ENCODE measurements at regions not wholly inside any gene's neighbourhood (a gene's known extent, or its start where the extent isn't known, plus 50 kb on each side); places are given as distances from the start of the nearest gene placed in this dataset.

DNA sequence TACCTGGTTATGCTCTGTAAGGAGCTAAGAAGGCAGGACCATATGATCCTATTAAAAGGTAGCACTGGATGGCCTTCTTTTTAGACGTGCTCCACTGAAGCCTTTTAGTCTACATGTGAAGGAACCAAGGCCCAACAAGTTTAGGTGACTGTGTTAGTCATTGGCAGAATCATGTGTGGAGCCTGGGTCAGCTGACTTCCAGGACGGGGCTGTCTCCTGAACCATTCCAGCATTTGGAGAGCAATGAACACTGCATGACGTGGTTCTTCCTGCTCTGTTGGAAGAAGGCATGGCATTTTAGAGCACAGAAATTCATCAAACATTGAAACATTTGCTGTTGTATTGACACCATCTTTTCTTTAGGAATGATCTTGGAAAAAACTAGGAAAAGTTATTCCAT, 87.8 kb upstream of the TIAM2 start:
- DNase-seq (ENCODE audit: low spot score in 2 of 2) (no peak), ATAC-seq (replicated peaks; ENCODE audit: extremely low read depth, poor library complexity, severe bottlenecking) (no peak)
- Mint-ChIP-seq H3K27me3 (no peaks in the 10 kb centered on the region), H3K9me3 (no peaks in the 10 kb centered on the region), H3K36me3 (ENCODE audit: insufficient read depth) (no peaks in the 10 kb centered on the region), H3K27ac (ENCODE audit: low read depth) (no peak overlapping the region), H3K4me1 (peaks cover under 1% of the 10 kb centered on the region), H3K4me3 (no peak overlapping the region)

DNA sequence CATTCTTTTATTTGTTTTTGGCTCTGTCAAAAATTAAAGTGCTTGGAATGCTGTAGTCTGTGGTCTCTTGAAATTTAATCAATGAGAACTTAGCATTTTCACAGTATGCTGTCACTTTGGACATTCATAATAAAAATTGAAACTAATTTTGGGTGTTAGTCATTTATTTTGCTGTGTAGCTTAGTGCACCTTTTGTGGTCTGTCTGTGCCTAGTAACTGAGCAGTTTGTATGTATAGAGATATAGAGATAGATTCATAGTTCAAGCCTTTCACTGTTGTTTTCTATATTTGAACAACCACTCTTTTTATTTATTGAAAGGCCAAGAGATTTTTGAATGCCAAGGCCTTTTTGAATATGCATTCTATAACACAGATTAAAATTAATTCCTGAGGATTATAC, 86.4 kb upstream of the TIAM2 start:
- no peaks in the 10 kb centered on the region for H3K9me3 Mint-ChIP-seq
- no peak for ATAC-seq (replicated peaks; ENCODE audit: extremely low read depth, poor library complexity, severe bottlenecking)
- H3K27ac Mint-ChIP-seq (ENCODE audit: low read depth) = no peak overlapping the region
- no peaks in the 10 kb centered on the region for H3K4me1 Mint-ChIP-seq
- H3K4me3 Mint-ChIP-seq = no peak overlapping the region
- no peaks in the 10 kb centered on the region for H3K27me3 Mint-ChIP-seq
- DNase-seq (ENCODE audit: low spot score in 2 of 2) = no peak
- H3K36me3 Mint-ChIP-seq (ENCODE audit: insufficient read depth) = no peaks in the 10 kb centered on the region

- Mint-ChIP-seq H3K4me3 (no peak overlapping the region), H3K36me3 (ENCODE audit: insufficient read depth) (no peaks in the 10 kb centered on the region), H3K27me3 (no peaks in the 10 kb centered on the region), H3K9me3 (no peaks in the 10 kb centered on the region), H3K27ac (ENCODE audit: low read depth) (no peak overlapping the region), H3K4me1 (no peaks in the 10 kb centered on the region)
- DNase-seq (ENCODE audit: low spot score in 2 of 2) (no peak), ATAC-seq (replicated peaks; ENCODE audit: extremely low read depth, poor library complexity, severe bottlenecking) (no peak)
Measured at GRCh38 chr6:154909311-154909710, 85.8 kb upstream of the TIAM2 start.

- H3K36me3 Mint-ChIP-seq (ENCODE audit: insufficient read depth) = no peaks in the 10 kb centered on the region
- no peaks in the 10 kb centered on the region for H3K9me3 Mint-ChIP-seq
- no peak for ATAC-seq (replicated peaks; ENCODE audit: extremely low read depth, poor library complexity, severe bottlenecking)
- no peaks in the 10 kb centered on the region for H3K4me1 Mint-ChIP-seq
- no peak for DNase-seq (ENCODE audit: low spot score in 2 of 2)
- no peak overlapping the region for H3K4me3 Mint-ChIP-seq
- no peak overlapping the region for H3K27ac Mint-ChIP-seq (ENCODE audit: low read depth)
- no peaks in the 10 kb centered on the region for H3K27me3 Mint-ChIP-seq
Measured at GRCh38 chr6:154909821-154910220, 85.3 kb upstream of the TIAM2 start.

GRCh38 chr6:154914288-154914687, 80.8 kb upstream of the TIAM2 start:
- Mint-ChIP-seq H3K4me3 (no peak overlapping the region), H3K9me3 (no peaks in the 10 kb centered on the region), H3K4me1 (no peaks in the 10 kb centered on the region), H3K27me3 (no peaks in the 10 kb centered on the region), H3K27ac (ENCODE audit: low read depth) (no peak overlapping the region), H3K36me3 (ENCODE audit: insufficient read depth) (no peaks in the 10 kb centered on the region)
- DNase-seq (ENCODE audit: low spot score in 2 of 2) (no peak), ATAC-seq (replicated peaks; ENCODE audit: extremely low read depth, poor library complexity, severe bottlenecking) (no peak)

DNA sequence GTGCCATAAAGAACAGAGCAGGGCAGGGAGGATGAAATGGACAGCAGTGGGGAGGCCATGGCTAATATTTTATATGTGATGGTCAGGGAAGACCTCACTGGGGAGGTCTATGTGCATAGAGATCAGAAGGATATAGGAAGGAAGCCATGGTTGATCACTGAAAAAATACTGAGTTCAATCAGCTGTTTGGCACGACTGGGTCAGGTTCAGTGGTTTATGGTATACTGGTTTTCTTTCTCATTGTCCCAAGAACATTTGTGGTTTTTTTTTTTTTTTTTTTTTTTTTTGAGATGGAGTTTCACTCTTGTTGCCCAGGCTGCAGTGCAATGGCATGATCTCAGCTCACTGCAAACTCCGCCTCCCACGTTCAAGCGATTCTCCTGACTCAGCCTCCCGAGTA, 78.3 kb upstream of the TIAM2 start:
- Mint-ChIP-seq H3K27me3 (no peaks in the 10 kb centered on the region), H3K9me3 (no peaks in the 10 kb centered on the region), H3K27ac (ENCODE audit: low read depth) (peak overlapping the region; percentile 6), H3K36me3 (ENCODE audit: insufficient read depth) (no peaks in the 10 kb centered on the region), H3K4me1 (no peaks in the 10 kb centered on the region), H3K4me3 (no peak overlapping the region)
- no peak for ATAC-seq (replicated peaks; ENCODE audit: extremely low read depth, poor library complexity, severe bottlenecking)
- DNase-seq (ENCODE audit: low spot score in 2 of 2) = no peak

DNA sequence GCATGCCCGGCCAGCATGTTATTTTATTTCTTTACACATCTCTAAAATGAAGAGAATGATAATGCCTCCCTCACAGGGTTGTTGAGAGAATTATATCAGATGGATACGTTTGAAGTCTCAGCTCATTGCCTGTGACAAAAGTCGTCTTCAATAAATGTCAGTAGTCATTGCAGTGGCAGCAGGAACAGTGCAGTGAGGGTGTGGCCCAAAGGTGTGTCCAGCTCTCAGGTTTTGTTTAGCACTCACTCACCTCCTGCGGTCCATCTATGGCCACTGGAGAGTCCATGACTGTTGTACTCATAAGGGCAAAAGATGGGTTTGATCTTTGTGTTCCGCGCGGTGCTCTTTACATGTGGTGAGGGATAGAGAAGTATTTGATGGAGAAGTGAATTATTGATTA, 77.2 kb upstream of the TIAM2 start:
- Mint-ChIP-seq H3K27me3 (no peaks in the 10 kb centered on the region), H3K36me3 (ENCODE audit: insufficient read depth) (peaks cover under 1% of the 10 kb centered on the region), H3K9me3 (no peaks in the 10 kb centered on the region), H3K4me1 (no peaks in the 10 kb centered on the region), H3K27ac (ENCODE audit: low read depth) (no peak overlapping the region), H3K4me3 (no peak overlapping the region)
- no peak for ATAC-seq (replicated peaks; ENCODE audit: extremely low read depth, poor library complexity, severe bottlenecking)
- DNase-seq (ENCODE audit: low spot score in 2 of 2) = no peak

DNA sequence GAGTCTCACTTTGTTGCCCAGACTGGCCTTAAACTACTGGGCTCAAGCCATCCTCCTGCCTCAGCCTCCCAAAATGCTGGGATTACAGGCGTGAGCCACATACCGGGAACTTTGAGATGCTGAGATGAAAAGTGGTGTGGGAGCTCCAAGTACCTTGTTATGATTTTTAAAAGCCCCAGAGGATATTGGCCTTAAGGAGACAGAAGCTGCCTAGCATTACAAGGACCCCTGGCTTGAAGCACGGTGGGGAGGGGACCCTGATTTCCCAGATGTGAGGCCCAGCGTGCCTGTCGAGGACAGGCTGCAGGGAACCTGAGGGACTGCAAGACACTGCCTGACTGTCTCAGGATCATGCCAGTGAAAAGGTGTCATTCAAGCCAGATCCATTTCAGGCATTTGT, 75.3 kb upstream of the TIAM2 start:
- no peaks in the 10 kb centered on the region for H3K4me1 Mint-ChIP-seq
- no peak overlapping the region for H3K4me3 Mint-ChIP-seq
- H3K36me3 Mint-ChIP-seq (ENCODE audit: insufficient read depth) = peaks cover 2% of the 10 kb centered on the region
- ATAC-seq (replicated peaks; ENCODE audit: extremely low read depth, poor library complexity, severe bottlenecking) (no peak), DNase-seq (ENCODE audit: low spot score in 2 of 2) (no peak)
- H3K27ac Mint-ChIP-seq (ENCODE audit: low read depth) = no peak overlapping the region
- H3K27me3 Mint-ChIP-seq = no peaks in the 10 kb centered on the region
- no peaks in the 10 kb centered on the region for H3K9me3 Mint-ChIP-seq

DNA sequence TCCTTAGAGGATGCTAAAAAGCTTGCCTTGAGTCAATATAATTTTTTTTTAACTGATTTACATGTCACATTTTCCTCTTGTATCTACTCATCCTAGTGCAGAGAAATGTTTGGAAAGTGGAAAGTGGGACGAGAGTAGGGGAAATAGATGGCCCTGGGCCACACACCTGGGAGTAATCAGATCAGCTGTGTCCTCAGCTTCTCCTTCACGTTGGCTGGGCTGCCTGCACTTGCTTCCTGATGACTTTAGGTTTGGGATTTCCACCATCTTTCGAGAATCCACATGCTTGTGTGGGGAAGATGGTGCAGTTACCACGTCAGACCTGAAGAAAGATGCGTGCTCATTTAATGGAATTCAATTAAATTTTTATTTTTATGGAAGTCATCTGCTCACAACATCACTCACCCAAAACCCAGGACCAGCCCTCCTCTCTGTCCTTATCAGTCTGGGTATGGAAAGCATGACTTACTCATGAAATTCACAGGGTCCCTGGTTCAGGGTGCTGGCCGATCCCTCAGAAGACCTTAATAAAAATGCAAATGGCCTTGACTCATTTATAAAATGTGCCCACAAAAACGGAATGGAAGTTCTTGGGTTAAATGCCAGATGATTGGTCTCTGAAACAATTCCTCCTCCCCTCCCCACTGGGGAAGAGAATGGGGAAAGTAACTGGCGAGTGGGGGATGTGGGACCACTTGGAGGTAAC, 74.5 kb upstream of the TIAM2 start:
- no peak overlapping the region for H3K4me3 Mint-ChIP-seq
- no peak for DNase-seq (ENCODE audit: low spot score in 2 of 2)
- H3K36me3 Mint-ChIP-seq (ENCODE audit: insufficient read depth) = peaks cover 2% of the 10 kb centered on the region
- H3K27ac Mint-ChIP-seq (ENCODE audit: low read depth) = no peak overlapping the region
- ATAC-seq (replicated peaks; ENCODE audit: extremely low read depth, poor library complexity, severe bottlenecking) = no peak
- H3K9me3 Mint-ChIP-seq = no peaks in the 10 kb centered on the region
- no peaks in the 10 kb centered on the region for H3K4me1 Mint-ChIP-seq
- no peaks in the 10 kb centered on the region for H3K27me3 Mint-ChIP-seq

- Mint-ChIP-seq H3K4me3 (no peak overlapping the region), H3K36me3 (ENCODE audit: insufficient read depth) (peaks cover 2% of the 10 kb centered on the region), H3K27me3 (no peaks in the 10 kb centered on the region), H3K27ac (ENCODE audit: low read depth) (no peak overlapping the region), H3K4me1 (no peaks in the 10 kb centered on the region), H3K9me3 (no peaks in the 10 kb centered on the region)
- no peak for DNase-seq (ENCODE audit: low spot score in 2 of 2)
- no peak for ATAC-seq (replicated peaks; ENCODE audit: extremely low read depth, poor library complexity, severe bottlenecking)
Measured at GRCh38 chr6:154921482-154921881, 73.6 kb upstream of the TIAM2 start.

- Mint-ChIP-seq H3K4me1 (peaks cover 2% of the 10 kb centered on the region), H3K27ac (ENCODE audit: low read depth) (peak overlapping the region; percentile 16), H3K27me3 (no peaks in the 10 kb centered on the region), H3K36me3 (ENCODE audit: insufficient read depth) (peaks cover 2% of the 10 kb centered on the region), H3K4me3 (no peak overlapping the region), H3K9me3 (no peaks in the 10 kb centered on the region)
- ATAC-seq (replicated peaks; ENCODE audit: extremely low read depth, poor library complexity, severe bottlenecking) (no peak), DNase-seq (ENCODE audit: low spot score in 2 of 2) (no peak)
Measured at GRCh38 chr6:154923199-154923869, 71.8 kb upstream of the TIAM2 start.

DNA sequence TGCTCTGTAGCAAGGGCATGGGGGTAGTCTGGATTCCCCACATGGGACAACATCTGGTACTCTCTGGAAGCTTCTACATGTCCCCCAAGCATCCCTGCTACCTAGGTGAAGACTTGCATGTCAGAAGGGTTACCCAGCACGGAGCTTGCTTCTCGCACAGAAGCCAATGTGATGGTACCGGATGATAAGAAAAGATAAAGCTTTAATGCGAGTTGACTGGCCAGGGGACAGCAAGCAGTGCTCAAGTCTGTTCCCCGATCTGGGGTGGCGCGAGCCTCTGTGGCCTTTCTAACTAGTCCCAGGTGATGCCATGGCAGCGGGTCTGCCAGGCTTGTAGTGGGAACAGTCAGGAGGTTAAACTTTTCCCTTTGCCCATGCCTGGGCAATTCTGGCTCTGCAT, 70.0 kb upstream of the TIAM2 start:
- H3K27ac Mint-ChIP-seq (ENCODE audit: low read depth) = no peak overlapping the region
- ATAC-seq (replicated peaks; ENCODE audit: extremely low read depth, poor library complexity, severe bottlenecking) = no peak
- peaks cover 2% of the 10 kb centered on the region for H3K36me3 Mint-ChIP-seq (ENCODE audit: insufficient read depth)
- peaks cover 6% of the 10 kb centered on the region for H3K4me1 Mint-ChIP-seq
- no peaks in the 10 kb centered on the region for H3K9me3 Mint-ChIP-seq
- no peaks in the 10 kb centered on the region for H3K27me3 Mint-ChIP-seq
- no peak for DNase-seq (ENCODE audit: low spot score in 2 of 2)
- no peak overlapping the region for H3K4me3 Mint-ChIP-seq

- peaks cover 6% of the 10 kb centered on the region for H3K4me1 Mint-ChIP-seq
- ATAC-seq (replicated peaks; ENCODE audit: extremely low read depth, poor library complexity, severe bottlenecking) = no peak
- H3K27ac Mint-ChIP-seq (ENCODE audit: low read depth) = peak overlapping the region; percentile 56
- H3K27me3 Mint-ChIP-seq = no peaks in the 10 kb centered on the region
- H3K4me3 Mint-ChIP-seq = no peak overlapping the region
- no peak for DNase-seq (ENCODE audit: low spot score in 2 of 2)
- peaks cover 2% of the 10 kb centered on the region for H3K36me3 Mint-ChIP-seq (ENCODE audit: insufficient read depth)
- no peaks in the 10 kb centered on the region for H3K9me3 Mint-ChIP-seq
Measured at GRCh38 chr6:154926366-154926765, 68.7 kb upstream of the TIAM2 start.
